GM20000 (cell line): ENCODE measurements at regions not wholly inside any gene's neighbourhood (a gene's known extent, or its start where the extent isn't known, plus 50 kb on each side); places are given as distances from the start of the nearest gene placed in this dataset.

Experiments used
- DNase-seq: peaks from one replicate; pipeline ENCODE4 v3.0.0; 2012; ENCODE audit warnings: low spot score
- TF ChIP-seq, protein P1 (sequence below): IDR thresholded peaks from 2 replicates; pipeline ENCODE4 v1.5.1; 2012; ENCODE audit warnings: mild to moderate bottlenecking, control low read depth; ENCODE audit errors: extremely low read depth, missing control alignments

DNA sequence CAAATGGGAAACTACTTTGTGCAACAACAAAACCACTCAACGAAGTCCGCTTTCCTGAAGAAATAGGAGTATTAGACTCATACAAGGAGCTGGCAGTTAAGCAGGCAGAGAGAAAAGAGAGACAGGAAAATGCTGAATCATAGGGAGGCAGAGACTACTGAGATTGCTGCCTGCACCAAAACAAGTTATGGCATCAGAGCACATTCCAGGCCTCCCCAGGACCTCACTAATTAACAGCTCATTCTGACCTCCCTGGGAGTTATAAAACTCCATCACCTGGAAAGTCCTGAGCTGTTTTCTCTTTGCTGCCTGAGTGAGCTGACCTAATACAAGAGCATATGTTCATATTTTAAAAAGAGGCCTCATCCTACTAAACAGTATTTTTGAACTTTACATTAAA lies 741.0 kb downstream of the MCTP2 start:
- TF ChIP-seq, protein P1, sequence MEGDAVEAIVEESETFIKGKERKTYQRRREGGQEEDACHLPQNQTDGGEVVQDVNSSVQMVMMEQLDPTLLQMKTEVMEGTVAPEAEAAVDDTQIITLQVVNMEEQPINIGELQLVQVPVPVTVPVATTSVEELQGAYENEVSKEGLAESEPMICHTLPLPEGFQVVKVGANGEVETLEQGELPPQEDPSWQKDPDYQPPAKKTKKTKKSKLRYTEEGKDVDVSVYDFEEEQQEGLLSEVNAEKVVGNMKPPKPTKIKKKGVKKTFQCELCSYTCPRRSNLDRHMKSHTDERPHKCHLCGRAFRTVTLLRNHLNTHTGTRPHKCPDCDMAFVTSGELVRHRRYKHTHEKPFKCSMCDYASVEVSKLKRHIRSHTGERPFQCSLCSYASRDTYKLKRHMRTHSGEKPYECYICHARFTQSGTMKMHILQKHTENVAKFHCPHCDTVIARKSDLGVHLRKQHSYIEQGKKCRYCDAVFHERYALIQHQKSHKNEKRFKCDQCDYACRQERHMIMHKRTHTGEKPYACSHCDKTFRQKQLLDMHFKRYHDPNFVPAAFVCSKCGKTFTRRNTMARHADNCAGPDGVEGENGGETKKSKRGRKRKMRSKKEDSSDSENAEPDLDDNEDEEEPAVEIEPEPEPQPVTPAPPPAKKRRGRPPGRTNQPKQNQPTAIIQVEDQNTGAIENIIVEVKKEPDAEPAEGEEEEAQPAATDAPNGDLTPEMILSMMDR = no peak

DNA sequence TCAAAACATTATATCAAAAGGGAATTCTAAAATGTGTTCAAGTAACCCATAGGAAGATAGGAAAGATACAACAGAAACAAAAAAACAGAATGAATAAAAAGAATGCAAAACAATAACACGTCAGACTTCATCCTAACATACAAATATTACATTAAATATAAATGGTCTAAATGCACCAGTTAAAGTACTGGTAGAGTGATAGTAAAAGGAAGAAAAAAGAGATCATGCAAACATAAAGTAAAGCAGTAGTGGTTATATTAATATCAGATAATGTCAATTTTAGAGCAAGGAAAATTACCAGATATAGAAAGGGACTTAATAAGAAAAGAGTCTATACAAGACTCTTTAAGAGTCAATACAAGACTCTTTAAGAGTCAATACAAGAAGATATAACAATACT lies 755.7 kb downstream of the MCTP2 start:
- DNase-seq = no peak
- TF ChIP-seq, protein P1 = no peak

More for the DNA sequence above, 741.0 kb downstream of the MCTP2 start:
- DNase-seq = no peak

DNA sequence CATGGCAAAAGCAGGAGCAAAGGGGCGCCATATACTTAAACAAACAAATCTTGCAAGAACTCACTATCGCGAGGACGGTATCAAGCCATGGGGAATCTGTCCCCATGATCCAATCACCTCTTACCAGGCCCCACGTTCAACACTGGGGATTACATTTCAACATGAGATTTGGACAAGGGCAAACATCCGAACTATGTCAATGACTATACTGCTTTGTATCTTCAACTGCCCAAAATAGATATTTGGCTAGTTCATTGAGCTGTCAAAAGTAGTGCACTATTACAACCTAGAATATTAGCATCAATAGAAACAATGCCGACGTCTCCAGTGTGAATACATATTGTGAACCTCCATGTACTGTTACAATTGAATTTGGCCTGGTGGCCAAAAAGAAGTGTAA lies 760.4 kb downstream of the MCTP2 start:
- TF ChIP-seq, protein P1 = no peak
- no peak for DNase-seq

DNA sequence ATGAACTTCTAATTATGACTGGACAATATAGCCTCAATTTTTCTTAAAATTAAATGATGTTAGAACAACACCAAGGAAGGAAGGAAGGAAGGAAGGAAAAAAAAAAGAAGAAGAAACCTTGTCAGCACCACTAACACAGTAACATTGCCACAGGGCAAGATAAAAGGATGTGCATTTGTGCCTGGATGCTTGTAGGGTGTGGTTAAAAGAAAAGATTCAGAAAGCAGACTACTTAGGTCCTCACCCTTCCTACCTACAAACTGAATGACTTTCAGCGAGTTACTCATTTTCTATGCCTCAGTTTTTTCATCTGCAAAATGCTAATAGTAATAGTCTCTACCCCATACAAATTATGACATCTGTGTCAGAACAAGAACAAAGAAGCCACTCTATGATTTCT lies 778.3 kb downstream of the MCTP2 start:
- TF ChIP-seq, protein P1 = no peak
- no peak for DNase-seq

DNA sequence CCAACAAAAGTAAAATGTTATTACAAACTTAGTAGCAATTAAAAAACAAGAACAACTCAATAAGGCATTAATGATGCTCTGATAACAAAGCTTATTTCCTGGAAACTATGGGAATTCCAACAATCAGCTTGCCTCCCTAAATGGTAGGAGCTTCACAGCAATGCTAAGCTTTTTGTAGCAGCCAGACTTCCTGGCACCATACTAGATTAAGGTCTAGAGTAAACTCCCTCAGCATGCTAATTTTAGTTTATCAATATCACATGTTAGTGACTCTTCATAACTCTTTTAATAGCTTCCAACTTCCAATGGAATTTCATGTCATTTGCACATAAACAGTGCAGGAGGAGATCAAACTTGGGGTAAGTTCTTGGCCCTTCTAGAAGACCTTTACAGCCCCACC lies 782.0 kb downstream of the MCTP2 start:
- no peak for DNase-seq
- TF ChIP-seq, protein P1 = no peak

DNA sequence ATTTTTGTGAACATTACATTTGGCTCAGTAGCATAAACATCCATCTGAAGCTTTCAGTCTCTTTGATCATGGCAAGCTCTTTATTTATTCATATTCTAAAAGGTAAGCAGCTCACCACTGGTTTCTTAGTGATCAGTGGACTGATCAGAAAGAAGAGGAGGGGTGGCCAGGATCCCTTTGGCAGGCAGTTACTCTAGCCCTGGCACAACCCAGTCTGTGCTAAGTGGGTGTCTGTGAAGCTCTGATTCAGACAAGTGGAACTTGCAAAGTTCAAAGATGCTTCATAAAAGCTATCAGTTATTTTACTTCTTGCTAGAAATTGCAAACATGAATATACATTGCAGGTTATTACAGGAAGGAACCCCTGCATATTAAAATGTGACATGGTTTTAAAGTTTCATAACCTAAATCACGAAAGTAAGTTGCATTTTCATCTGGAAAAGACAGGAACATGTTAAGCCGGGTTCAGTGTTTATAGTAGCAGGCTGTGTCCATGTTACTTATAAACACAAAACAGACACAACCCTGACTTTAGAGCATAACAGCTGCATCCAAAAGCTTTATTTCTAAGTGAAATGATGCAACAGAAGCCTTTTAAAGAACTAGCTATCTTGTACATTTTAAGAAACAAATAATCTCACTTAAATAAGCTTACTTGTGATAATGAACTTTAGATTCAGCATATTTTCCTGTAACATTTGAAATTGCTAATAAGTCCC lies 785.3 kb downstream of the MCTP2 start:
- TF ChIP-seq, protein P1 = no peak
- DNase-seq = no peak

DNA sequence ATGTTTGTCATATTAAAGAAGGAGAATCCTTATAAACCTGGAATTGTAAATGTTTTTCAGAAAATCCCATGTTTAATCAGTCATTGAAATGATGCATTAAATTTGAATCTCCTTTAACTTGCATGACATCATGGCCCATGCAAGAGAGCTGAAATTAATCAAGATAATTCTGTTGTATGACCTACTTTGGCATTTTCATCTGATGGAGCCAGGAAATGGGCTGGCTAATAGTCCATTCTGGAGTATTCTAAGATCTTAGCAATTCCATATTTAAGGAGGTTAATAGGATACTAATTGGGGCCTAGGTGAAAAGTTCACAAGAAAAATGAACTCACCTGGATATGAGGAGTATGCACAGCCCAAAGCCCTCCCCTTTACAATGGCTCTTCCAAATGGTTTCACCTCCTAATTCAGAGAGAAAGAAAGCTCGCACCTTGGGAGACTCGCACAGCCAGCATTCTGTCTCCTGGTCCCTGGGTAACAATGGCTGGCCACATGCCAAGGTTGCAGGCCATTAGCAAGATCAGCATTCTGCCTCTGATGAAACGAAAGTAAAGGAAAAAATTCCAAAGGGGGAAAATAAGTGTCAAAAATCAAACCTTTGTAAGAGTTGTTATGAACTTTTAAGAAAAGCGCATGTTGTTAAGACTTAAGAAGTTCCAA lies 786.4 kb downstream of the MCTP2 start:
- DNase-seq = no peak
- TF ChIP-seq, protein P1 = no peak
